NCI-H748 (cell line): ENCODE measurements at regions not wholly inside any gene's neighbourhood (a gene's known extent, or its start where the extent isn't known, plus 50 kb on each side); places are given as distances from the start of the nearest gene placed in this dataset.

Source experiments
- DNase-seq: peaks from one replicate; lab custom pipeline; 2025; ENCODE audit not compliant: unreplicated experiment; lab: John Stamatoyannopoulos, UW

DNA sequence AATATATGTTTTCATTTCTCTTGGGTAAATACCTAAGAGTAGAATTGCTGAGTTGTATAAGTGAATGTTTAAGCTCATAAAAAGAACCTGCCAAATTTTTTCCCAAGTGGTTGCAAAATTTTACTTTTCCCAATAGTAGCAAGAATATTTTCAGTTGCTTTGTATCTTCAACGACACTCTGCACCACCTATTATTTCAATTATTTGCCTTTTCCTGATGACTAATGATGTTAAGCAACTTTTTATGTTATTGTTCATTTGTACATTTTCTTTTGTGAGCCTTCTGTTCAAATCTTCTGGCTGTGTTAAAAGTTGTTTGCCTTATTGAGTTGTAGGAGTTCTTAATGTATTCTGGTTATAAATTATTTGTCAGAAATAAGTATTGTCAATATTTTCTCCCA lies 299.1 kb upstream of the NRIP1 start:
- no peak for DNase-seq

DNA sequence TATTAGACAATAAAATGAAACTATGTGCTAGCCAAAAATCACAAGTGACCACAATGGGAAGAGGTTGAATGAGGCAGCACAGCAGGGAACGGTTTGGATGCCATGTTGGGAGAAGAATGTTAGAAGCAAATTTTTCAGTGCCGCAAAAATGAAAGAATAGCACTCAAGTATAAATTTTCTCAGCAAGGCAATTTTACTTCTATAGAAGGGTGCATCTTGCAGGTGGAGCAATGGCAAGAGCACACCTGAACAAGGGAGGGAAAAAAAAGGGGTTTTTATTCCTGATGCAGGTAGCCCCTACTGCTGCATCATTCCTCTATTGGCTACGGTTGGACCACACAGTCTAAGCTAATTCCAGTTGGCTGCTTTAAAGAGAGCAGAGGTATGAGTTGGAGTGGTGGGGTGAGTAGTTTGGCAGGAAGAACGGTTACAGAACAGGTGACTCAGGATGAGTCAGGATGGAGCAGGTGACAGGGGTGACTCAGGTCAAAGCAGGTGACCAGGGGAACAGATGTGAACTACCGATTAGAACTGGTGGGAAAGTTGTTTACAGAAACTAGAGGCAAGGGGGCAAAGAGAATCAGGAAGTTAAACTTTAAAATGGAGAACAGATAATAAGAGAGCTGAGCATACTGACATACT lies 301.1 kb upstream of the NRIP1 start:
- no peak for DNase-seq

DNA sequence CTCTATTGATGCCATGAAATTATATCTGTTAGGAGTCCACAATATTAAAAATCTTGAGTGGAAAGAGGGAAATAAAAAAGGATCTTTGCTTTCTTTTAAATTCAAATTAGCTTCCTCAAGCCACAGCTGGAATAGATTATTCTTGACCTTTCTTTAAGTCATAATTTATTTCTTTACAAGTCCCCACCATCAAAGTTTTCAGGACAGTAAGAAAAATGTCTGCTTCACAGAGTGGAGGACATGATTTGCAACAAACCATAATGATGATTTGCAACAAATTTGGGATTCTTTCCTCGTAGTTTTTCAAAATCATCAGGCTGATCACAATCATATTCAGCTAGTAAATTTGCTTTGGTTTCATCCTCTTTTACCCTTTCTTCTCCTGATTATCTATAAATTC lies 301.8 kb upstream of the NRIP1 start:
- DNase-seq: no peak

DNA sequence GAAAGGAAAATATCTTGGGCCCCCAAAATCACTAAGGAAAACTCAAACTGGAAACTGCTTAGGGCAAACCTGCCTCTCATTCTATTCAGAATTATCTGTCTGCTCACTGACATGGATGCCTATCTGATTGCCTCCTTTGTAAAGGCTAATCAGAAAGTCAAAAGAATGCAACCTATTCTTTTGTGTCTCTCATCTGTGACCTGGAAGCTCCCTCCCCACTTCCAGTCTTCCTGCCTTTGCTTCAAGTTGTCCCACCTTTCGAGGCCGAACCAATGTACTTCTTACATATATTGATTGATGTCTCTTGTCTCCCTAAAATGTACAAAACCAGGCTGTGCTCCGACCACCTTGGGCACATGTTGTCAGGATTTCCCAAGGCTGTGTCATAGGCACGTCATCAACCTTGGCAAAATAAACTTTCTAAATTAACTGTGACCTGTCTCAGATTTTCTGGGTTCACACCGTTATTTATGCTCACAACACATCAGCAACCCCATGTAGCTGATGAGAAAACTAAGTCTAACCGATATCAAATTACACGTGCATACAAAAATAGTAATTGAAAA lies 302.3 kb upstream of the NRIP1 start:
- DNase-seq: no peak

DNA sequence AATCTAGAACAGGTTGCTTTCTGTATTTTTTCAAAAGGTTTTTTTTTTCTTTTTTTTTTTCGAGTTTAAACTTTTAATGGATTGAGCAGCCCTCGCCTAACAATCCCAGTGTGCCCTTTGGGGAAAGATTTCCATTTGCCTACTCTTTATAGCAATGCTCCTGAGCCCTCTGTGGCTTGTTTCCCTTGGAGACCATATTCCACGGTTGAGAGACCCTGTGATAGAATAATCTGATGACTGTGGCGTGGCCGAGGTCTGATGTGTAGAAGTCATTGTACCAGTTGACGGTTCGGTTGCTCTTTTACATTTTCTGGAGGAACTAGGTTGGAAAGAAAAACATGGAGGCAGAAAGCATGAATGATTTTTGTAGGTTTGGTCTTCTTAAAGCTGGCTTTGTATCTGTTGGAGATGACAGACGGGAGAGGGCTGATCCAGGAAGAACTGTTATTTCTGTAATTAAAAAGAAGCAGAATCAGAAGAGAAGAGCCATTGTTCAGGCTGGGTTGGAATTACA lies 305.7 kb upstream of the NRIP1 start:
- no peak for DNase-seq

DNA sequence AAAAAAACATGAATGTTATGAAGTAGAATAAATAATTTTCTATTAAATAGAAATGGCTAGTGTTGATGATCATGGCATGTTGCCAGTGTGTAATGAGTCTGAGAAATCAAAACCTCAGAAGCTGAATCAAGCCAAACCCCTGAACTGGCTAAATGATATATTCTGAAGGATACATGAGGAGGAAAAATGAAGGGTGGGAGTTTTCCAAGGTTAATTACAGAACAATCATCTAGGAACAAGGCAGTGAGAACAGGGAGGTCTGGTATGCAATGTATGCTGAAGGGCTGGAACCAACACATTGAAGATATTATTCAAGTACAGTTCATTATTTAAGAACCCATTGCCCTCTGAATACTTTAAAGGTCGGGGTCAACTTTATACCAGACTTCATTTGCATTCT lies 309.1 kb upstream of the NRIP1 start:
- no peak for DNase-seq

DNA sequence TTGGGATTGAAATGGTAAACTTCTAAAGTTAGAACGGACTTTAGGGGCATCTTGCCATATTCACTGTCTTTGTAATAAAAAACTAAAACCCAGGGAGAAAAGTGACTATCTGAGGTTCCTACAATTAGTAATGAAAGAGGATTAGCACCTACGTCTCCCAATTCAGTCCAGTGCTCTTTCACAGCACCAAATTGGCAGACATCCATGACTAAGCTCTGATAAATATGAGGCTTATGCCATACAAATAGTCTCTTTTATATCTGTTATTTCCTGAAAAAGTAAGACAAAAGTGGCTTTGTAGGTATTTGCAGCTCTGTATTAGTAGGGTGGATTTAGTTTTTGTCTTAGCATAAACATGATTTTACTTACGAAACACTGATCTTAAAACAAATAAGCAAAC lies 315.0 kb upstream of the NRIP1 start:
- DNase-seq: no peak

DNA sequence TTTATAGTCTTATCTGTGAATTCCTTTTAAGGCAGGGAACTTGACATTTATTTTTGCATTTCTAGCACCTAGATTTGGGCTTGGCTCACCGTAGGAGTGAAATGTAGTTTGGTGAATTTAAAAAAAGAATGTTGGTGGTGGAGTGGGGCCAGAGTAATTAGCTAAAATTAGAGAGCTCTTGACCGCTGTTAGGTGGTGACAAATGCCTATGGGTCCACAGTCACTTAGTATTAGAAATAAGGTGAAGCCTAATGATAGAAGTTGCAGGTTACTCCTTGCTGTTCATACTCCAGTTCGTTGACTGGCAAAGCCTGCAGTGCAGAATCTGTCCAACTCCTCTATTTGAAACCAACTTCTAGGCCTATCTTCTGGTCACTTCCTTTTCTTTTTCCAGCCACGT lies 318.8 kb upstream of the NRIP1 start:
- no peak for DNase-seq

DNA sequence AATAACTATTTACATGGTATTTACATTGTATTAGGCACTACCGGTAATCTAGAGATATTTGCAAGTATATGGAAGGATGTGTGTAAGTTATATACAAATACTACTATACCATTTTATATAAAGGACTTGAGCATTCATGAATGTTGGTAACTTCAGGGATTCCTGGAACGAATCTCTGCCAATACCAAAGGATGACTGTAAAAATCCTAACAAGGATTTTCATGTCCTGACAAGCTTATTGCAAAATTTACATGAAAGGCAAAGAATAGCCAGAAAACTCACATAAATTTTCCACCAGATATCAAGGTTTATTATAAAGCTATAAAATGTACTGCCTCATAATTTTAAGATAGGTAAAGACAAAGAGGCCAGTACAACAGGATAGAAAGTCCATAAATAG lies 325.2 kb upstream of the NRIP1 start:
- no peak for DNase-seq

DNA sequence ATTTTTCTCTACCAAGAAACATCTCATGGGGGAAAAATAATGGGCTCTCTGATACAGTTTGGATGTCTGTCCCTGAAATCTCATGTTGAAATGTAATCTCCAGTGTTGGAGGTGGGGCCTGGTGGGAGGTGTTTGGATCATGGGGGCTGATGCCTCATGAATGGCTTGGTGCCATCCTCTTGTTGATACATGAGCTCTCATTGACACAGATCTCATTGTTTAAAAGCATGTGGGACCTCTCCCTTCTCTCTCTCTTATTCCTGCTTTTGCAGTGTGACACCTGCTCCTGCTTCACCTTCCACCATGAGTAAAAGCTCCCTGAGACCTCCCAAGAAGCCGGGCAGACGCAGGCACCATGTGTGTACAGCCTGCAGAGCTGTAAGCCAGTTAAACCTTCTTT lies 332.5 kb upstream of the NRIP1 start:
- peak; percentile 64 for DNase-seq

DNA sequence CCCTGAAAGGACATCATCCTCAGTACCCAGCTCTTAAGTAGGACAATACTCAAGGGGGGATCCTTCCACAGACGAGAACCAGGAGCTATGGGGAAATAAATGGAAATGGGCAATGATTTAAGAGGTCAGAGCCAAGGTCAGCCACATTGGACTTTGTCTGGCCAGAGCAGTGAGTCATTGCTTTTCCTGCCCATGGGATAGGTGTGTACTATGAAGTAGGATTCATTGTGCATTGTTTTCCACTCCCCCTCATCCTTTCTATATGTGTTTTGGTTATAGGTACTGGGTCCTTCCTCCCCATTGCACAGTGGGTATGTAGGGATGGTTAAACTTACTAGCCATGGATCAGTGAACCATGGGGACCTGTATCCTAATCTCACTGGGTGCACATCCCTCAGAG lies 328.9 kb upstream of the USP25 start:
- no peak for DNase-seq

DNA sequence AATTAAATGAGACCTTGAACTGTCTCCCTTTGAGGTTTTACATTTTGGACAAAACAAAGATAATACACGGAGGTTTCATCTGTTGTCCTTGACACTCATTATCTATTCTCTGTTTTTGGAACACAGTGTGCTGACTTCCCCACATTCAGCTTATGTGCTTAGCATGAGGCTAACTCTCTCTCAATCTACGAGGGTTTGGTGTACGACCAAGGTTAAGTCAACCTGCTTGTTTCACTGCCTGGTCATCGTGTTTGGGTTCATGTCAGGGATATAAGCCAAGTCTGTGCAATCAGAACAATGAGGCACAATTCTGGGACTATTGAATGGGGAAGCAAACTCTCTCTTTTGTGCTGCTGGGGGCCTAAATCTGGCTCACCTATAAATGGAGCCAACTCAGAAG lies 328.5 kb upstream of the USP25 start:
- no peak for DNase-seq

DNA sequence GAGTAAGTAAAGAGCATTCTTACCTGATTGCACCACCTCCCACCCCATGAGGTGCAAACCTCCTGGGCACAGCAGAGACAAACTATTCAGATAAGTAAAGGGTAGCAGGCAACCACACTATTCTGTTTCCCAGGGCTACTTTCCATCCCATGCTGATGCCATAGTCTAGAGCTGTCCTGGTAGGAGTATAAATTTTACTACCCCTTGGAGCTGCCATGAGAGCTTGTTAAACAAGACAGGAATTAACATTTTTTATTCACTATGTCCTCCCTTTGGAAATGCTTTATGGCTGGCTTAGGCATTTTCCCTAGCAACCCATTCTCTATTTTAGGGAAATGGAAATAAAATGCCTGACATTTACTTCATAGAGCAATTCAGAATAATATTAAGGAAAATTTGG lies 324.6 kb upstream of the USP25 start:
- no peak for DNase-seq

DNA sequence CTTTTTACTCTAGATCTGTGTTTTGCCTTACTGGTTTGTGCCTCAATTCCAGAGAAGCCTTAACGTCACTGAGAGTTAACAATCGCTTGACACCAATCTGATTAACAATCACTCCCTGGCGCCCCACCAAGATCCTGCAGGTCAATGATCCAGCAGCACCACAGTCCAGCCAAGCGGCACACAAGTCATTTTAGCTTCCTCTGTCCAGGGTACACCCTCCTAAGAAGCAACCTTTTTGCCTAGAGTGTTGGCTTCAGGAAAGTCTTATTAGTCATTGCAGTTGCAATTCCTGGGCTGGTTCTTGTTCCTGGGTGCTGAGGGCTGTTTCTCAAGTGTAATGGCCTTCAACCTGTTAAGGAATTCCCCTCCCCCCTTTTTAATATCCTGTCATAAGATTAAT lies 323.0 kb upstream of the USP25 start:
- DNase-seq: no peak

DNA sequence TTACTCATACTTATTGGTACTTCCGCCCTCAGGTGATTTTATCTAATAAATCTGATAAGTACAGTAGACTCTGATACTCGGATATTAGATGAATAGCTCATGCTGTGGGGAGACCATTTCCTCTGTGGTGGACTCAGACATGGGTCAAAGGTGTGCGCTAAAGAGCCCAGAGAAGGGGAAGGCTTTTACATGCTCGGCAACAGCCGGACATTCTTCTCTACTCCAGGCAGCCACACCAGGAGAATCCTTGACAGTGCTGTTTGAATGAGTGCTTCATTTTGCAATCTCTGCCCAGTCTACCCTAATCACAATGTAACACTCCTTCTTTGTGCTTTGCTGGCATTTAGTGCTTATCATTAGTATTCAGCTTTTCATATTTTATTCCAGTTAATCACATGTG lies 322.2 kb upstream of the USP25 start:
- DNase-seq: no peak

DNA sequence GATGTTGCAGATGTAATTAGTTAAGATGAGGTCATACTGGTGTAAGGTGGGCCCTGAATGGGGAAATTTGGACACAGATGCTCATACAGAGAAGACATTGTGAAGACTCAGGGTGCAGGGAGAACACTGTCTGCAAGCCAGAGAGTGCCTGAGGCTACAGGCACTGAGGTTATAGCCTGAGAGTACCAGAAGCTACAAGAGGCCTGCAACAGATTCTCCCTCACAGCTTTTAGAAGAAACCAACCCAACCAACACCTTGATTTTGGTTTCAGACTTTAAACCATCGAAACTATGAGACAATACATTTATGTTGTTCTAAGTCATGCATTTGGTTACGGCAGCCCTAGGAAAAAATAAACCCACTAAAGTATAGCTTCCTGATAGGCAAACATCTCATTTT lies 321.7 kb upstream of the USP25 start:
- DNase-seq: no peak

DNA sequence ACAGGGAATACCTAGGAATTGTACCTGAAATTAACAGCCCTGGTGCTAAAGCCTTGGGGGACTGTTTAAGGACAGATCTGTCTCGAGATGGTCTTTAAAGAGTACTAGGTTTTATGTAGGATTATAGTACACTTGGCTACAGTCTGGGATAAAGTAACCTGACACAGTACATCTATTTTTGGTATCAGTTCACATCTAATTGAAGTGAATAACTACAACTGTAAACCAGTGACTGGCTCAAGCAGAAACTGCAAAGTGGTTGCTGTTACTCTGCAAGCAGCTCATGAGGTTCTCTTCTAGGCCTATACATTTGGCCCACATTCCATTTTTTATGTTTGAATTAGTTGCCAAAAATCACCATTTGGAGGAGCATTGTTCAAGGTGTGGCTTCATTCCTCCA lies 320.8 kb upstream of the USP25 start:
- DNase-seq: no peak

DNA sequence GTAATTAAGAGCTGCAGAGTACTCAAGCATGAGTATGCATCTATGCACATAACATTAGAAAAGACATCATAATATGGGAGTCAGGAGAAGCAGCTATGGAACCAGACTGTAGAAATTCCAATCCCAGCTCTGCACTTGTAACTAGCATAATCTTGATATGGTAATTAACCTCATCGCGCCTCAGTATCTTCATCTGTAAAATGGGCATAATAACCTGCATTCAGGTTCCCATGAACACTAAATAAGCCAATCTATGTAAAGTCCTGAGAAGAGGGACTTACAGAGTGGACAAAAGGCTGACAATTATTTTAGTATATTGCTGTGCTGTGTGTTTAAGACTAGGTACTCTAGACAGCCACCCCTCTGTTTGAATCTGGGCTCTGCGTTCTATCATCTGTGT lies 318.9 kb upstream of the USP25 start:
- no peak for DNase-seq

DNA sequence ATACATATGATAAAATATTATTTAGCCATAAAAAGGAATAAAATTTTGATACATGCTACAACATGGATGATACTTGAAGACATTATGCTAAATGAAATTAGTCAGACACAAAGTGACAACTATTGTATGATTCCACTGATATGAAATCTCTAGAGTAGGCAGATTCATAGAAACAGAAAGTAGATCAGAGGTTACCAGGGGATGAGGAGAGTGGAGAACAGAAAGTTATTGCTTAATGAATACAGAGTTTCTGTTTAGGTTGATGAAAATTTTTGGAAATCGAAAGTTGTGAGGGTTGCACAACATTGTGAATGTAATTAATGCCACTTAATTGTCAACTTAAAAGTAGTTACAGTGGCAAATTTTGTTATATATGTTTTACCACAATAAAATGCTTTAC lies 315.7 kb upstream of the USP25 start:
- DNase-seq: no peak

DNA sequence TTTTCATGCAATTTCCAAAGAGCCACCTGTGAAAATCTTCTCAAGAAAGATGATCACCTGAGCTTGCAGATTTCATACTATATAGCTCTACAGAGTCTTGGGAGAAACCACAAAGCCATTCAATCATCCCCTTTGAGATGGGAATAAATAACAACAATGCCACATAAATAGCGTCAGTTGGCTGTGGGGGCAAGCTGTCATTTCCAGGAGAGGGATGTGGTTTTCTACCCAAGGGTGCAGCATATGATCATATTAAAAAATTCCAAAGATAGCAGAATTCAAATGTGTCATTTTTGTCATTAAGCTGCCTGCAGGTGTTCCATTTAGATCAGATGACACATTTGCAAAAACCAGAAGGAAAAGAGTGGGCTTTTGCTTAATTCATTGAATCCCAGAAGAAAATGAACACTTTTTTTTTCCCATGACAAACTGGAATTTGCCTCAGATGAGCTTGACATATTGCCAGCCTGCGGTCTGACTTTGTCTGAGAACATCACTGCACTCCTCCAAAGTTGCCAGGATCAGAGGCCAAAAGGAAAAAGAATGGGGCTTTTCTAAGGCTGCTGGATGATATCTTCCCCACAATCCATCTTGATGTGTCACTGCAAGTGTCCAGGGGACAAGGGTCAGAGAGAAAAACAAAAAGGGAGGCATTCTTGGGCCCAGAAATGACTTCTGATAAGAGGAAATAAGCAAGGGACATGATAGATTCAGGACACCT lies 314.1 kb upstream of the USP25 start:
- no peak for DNase-seq

DNA sequence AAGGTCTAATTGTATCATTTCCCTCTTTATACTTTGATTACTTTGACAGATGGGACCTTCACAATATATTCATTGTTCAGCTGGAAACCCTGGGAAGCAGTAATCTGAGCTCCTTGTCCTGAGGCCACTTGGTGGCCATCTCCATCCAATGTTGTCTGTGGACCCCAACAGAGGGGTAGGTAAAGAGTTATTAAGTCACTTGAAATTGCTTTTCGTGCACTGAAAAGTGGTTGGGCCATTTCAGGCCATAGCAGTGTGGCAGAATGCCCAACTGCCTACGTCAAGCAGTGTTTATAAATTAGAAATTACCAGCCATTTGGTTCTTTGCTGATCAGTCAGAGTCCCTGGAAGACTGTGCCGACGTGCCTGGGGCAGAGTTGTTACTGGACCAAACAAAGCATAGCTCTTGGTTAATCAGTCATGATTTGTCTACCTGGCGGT lies 308.3 kb upstream of the USP25 start:
- DNase-seq: peak; percentile 90

DNA sequence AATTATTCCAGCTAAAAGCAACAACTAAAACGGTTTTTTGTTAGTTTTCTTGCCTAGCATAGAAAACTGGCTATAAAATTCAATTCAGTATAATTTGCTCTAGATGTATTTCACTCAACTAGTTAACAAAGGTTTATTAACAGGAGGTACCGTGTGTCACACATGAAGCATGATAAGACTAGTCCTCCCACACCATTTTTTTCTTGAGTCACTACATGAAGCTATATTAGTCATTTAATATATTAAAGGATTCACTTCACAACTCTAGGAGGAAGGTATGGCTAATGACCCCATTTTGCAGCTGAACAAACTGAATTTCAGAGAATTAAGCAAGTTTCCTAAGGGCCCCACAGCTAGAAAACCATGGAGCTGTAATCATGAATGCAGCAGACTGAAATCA lies 307.8 kb upstream of the USP25 start:
- no peak for DNase-seq

DNA sequence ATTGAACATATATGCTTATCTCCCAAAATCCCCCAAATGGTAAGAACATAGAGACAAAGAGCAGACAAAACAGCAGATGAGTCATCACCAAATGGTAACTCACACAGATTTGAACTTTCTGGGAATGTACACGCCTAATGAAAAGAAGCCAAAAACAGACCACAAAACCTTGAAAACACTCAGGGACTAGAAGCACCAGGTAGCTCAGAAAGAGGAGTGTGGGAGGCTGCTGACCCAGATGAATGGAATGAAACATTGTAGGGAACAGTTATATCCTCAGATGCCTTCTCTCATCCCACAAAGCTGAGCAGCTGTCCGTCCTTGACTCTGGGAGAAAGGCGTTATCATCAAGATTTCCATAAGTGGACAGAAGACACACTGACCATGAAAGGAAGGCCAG lies 307.0 kb upstream of the USP25 start:
- DNase-seq: no peak
